Esophagus squamous epithelium (tissue), 5 donors: ENCODE measurements at regions not wholly inside any gene's neighbourhood (a gene's known extent, or its start where the extent isn't known, plus 50 kb on each side); places are given as distances from the start of the nearest gene placed in this dataset.

ENCODE experiments used
- DNase-seq: peaks from one replicate; lab custom pipeline; 2025; lab: John Stamatoyannopoulos, UW
- H3K27ac ChIP-seq, 4 donors: fragments of 200-600 bp; sonication (generic); one replicate each; pipeline ENCODE4 v1.5.1; 2016 to 2019; ENCODE audit warnings: mild to moderate bottlenecking in 1 of 4
- H3K27me3 ChIP-seq, 4 donors: fragments of 200-600 bp; sonication (generic); 1 replicate in 3 of 4; 2 replicates in 1 of 4; pipeline versions ENCODE4 v1.5.1 to v1.6.0; 2017 to 2021; ENCODE audit warnings: antibody characterized with exemption in 1 of 4
- H3K36me3 ChIP-seq, 3 donors: fragments of 200-600 bp; sonication (generic); one replicate each; pipeline ENCODE4 v1.5.1; 2016 to 2019
- H3K4me1 ChIP-seq, 3 donors: fragments of 200-600 bp; sonication (generic); one replicate each; pipeline ENCODE4 v1.5.1; 2017 to 2019
- H3K4me3 ChIP-seq, 4 donors: fragments of 200-600 bp; sonication (generic); 1 replicate in 3 of 4; 2 replicates in 1 of 4; pipeline ENCODE4 v1.5.1; 2016 to 2019; ENCODE audit warnings: mild to moderate bottlenecking in 2 of 4, moderate library complexity in 1 of 4
- H3K9me3 ChIP-seq, 3 donors: fragments of 200-600 bp; sonication (generic); one replicate each; pipeline ENCODE4 v1.5.1; 2016 to 2019
- POLR2A ChIP-seq, 4 donors: fragments of 450-650 bp; IDR thresholded peaks; one replicate each; pipeline ENCODE4 v1.6.1; 2017; ENCODE audit warnings: antibody characterized with exemption in 4 of 4, mild to moderate bottlenecking in 4 of 4, moderate library complexity in 3 of 4
- WGBS, 2 donors: methylation state at CpG; one replicate each; pipeline ENCODE4 v1.1.5; 2018; 5-methylcytosine and 5-hydroxymethylcytosine counted together
- intact Hi-C: fragments of 100-400 bp; cut with DNase I; formaldehyde crosslinking; loops from one replicate; pipeline ENCODE4 v1.15.0; 2022
- TF ChIP-seq, protein P1 (sequence below), 6 experiments: fragments of 450-650 bp in 4 of 6; fragments of 200-600 bp in 2 of 6; sonication (generic) in 2 of 6; IDR thresholded peaks; one replicate each; pipeline ENCODE4 v1.5.1; 2016 to 2019; ENCODE audit warnings: antibody characterized with exemption in 6 of 6, mild to moderate bottlenecking in 4 of 6, moderate library complexity in 4 of 6
- donor health status: DM: yes; HTN: yes; CAD: no.

DNA sequence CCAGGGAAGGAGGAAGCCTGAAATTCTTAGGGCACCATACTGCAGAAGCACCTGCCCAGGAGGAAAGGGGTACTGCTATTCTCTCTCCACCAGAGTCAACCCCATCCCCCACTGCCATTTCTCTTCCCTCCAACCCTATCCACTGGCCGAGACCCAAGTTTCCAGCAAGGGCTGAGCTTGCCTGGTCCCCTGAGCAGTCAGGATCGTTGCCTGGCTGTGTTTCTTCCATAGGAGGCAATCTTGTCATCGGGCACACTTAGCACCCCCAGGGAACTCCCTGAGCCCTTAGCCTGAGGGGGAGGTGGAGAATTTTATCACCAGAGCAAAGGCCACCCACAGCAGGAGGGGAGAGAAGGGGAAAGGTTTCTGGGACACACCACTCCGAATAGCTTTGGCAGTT lies 115.8 kb upstream of the NECTIN1 start:
- Histone ChIP-seq H3K27me3 (peaks cover 0 to 17% (median 0%) of the 10 kb centered on the region in 4 donors), H3K4me1 (peaks cover 0 to 24% (median 8%) of the 10 kb centered on the region in 3 donors), H3K4me3 (no peak overlapping the region), H3K36me3 (no peaks in the 10 kb centered on the region), H3K27ac (no peak overlapping the region), H3K9me3 (peaks cover 0 to 10% (median 7%) of the 10 kb centered on the region in 3 donors)
- DNase-seq, result no peak
- intact Hi-C loops, result no loop called here
- WGBS, 2 donors, result 48 to 57% methylated on average over 1 to 3 of the region's 4 CpGs
- TF ChIP-seq, protein P1, sequence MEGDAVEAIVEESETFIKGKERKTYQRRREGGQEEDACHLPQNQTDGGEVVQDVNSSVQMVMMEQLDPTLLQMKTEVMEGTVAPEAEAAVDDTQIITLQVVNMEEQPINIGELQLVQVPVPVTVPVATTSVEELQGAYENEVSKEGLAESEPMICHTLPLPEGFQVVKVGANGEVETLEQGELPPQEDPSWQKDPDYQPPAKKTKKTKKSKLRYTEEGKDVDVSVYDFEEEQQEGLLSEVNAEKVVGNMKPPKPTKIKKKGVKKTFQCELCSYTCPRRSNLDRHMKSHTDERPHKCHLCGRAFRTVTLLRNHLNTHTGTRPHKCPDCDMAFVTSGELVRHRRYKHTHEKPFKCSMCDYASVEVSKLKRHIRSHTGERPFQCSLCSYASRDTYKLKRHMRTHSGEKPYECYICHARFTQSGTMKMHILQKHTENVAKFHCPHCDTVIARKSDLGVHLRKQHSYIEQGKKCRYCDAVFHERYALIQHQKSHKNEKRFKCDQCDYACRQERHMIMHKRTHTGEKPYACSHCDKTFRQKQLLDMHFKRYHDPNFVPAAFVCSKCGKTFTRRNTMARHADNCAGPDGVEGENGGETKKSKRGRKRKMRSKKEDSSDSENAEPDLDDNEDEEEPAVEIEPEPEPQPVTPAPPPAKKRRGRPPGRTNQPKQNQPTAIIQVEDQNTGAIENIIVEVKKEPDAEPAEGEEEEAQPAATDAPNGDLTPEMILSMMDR (IDR thresholded peaks at IDR 0.05), result no peak
- no peak for TF ChIP-seq POLR2A (IDR thresholded peaks at IDR 0.05)

DNA sequence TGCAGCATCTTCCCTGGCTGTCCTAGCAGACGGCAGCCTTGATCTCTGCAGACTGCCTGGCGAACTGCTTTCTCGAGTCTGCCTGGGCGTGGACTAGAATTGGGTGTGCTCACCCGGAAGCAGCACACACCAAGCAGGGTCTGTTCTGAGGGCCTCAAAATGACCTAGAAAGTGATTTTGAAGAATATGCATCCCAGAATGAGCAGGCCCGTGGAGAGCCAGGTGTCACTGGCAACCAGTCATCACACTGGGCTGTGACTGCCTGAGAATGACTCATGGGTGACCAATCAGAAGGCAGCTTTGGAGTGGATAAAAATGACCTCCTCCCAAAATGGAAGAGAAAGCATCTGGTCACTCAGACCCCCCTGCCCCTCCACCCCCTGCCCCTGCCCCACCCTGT lies 114.9 kb upstream of the NECTIN1 start:
- Histone ChIP-seq H3K27ac (no peak overlapping the region), H3K27me3 (peaks cover 0 to 26% (median 0%) of the 10 kb centered on the region in 4 donors), H3K36me3 (no peaks in the 10 kb centered on the region), H3K4me3 (no peak overlapping the region), H3K9me3 (peaks cover 0 to 10% (median 7%) of the 10 kb centered on the region in 3 donors), H3K4me1 (peaks cover 0 to 24% (median 8%) of the 10 kb centered on the region in 3 donors)
- no peak for TF ChIP-seq POLR2A (IDR thresholded peaks at IDR 0.05)
- TF ChIP-seq, protein P1 (IDR thresholded peaks at IDR 0.05), result no peak
- no peak for DNase-seq
- intact Hi-C loops, result no loop called here
- WGBS, 2 donors, result 16 to 74% methylated on average over 5 to 6 of the region's 6 CpGs

- intact Hi-C loops, result no loop called here
- Histone ChIP-seq H3K27ac (no peak overlapping the region), H3K27me3 (peaks cover 0 to 30% (median 0%) of the 10 kb centered on the region in 4 donors), H3K36me3 (no peaks in the 10 kb centered on the region), H3K9me3 (peaks cover 0 to 10% (median 7%) of the 10 kb centered on the region in 3 donors), H3K4me3 (no peak overlapping the region), H3K4me1 (peaks cover 0 to 24% (median 8%) of the 10 kb centered on the region in 3 donors)
- TF ChIP-seq, protein P1 (IDR thresholded peaks at IDR 0.05), result no peak
- no peak for TF ChIP-seq POLR2A (IDR thresholded peaks at IDR 0.05)
- no peak for DNase-seq
- 67% methylated on average over 1 of the region's 4 CpGs; no CpG with 5 or more reads in 1 of the 2 donors for WGBS, 2 donors
Observed at GRCh38 chr11:119842731-119843130, 113.7 kb upstream of the NECTIN1 start.

- H3K27me3 ChIP-seq, result peaks cover 0 to 36% (median 0%) of the 10 kb centered on the region in 4 donors
- H3K4me1 ChIP-seq, result peaks cover 0 to 7% (median 0%) of the 10 kb centered on the region in 3 donors
- intact Hi-C loops, result no loop called here
- 49% methylated on average over 7 to 9 of the region's 13 CpGs for WGBS, 2 donors
- H3K36me3 ChIP-seq, result no peaks in the 10 kb centered on the region
- DNase-seq, result no peak
- no peaks in the 10 kb centered on the region for H3K9me3 ChIP-seq
- TF ChIP-seq, protein P1 (IDR thresholded peaks at IDR 0.05), result no peak
- no peak for TF ChIP-seq POLR2A (IDR thresholded peaks at IDR 0.05)
- H3K27ac ChIP-seq, result no peak overlapping the region
- no peak overlapping the region for H3K4me3 ChIP-seq
Observed at GRCh38 chr11:119839476-119840133, 110.6 kb upstream of the NECTIN1 start.

- no peak overlapping the region for H3K4me3 ChIP-seq
- H3K9me3 ChIP-seq, result no peaks in the 10 kb centered on the region
- H3K36me3 ChIP-seq, result no peaks in the 10 kb centered on the region
- H3K4me1 ChIP-seq, result peaks cover 0 to 7% (median 0%) of the 10 kb centered on the region in 3 donors
- WGBS, 2 donors, result 65% methylated on average over 4 to 6 of the region's 8 CpGs
- TF ChIP-seq, protein P1 (IDR thresholded peaks at IDR 0.05), result no peak
- TF ChIP-seq POLR2A (IDR thresholded peaks at IDR 0.05), result no peak
- no peak overlapping the region for H3K27ac ChIP-seq
- intact Hi-C loops, result no loop called here
- DNase-seq, result no peak
- H3K27me3 ChIP-seq, result peaks cover 0 to 38% (median 0%) of the 10 kb centered on the region in 4 donors
Observed at GRCh38 chr11:119835753-119836152, 106.8 kb upstream of the NECTIN1 start.
